Pons (tissue), 1 donor: ENCODE measurements at regions not wholly inside any gene's neighbourhood (a gene's known extent, or its start where the extent isn't known, plus 50 kb on each side); places are given as distances from the start of the nearest gene placed in this dataset.

Experiments used
- DNase-seq: peaks from one replicate; pipeline ENCODE4 v3.0.0-alpha.2; 2016; ENCODE audit warnings: low spot score

- DNase-seq: no peak
Observed at GRCh38 chr22:48881326-48881980, 946.2 kb downstream of the BRD1 start.

- DNase-seq: no peak
Observed at GRCh38 chr22:48880749-48881148, 946.9 kb downstream of the BRD1 start.

GRCh38 chr22:48876951-48877350 is 950.7 kb downstream of the BRD1 start:
- DNase-seq: no peak

- DNase-seq: no peak
Observed at GRCh38 chr22:48874956-48875355, 952.7 kb downstream of the BRD1 start.

- no peak for DNase-seq
Observed at GRCh38 chr22:48873191-48873520, 954.5 kb downstream of the BRD1 start.

GRCh38 chr22:48872271-48873190 is 955.1 kb downstream of the BRD1 start:
- DNase-seq: no peak

- DNase-seq: no peak
Observed at GRCh38 chr22:48871176-48871840, 956.4 kb downstream of the BRD1 start.

- DNase-seq: no peak
Observed at GRCh38 chr22:48870436-48870835, 957.2 kb downstream of the BRD1 start.

- no peak for DNase-seq
Observed at GRCh38 chr22:48869788-48870187, 957.9 kb downstream of the BRD1 start.

- DNase-seq: no peak
Observed at GRCh38 chr22:48869161-48869560, 958.5 kb downstream of the BRD1 start.

GRCh38 chr22:48868554-48868953 is 959.1 kb downstream of the BRD1 start:
- DNase-seq: no peak

GRCh38 chr22:48867891-48868290 is 959.8 kb downstream of the BRD1 start:
- no peak for DNase-seq

- no peak for DNase-seq
Observed at GRCh38 chr22:48866906-48867681, 960.6 kb downstream of the BRD1 start.

- DNase-seq: no peak
Observed at GRCh38 chr22:48864748-48865147, 962.9 kb downstream of the BRD1 start.

GRCh38 chr22:48863965-48864528 is 963.6 kb downstream of the BRD1 start:
- DNase-seq: no peak

- DNase-seq: no peak
Observed at GRCh38 chr22:48860557-48860956, 967.1 kb downstream of the BRD1 start.

GRCh38 chr22:48858856-48859255 is 968.8 kb downstream of the BRD1 start:
- DNase-seq: no peak

- DNase-seq: no peak
Observed at GRCh38 chr22:48858121-48858520, 969.6 kb downstream of the BRD1 start.

GRCh38 chr22:48857202-48857805 is 970.4 kb downstream of the BRD1 start:
- no peak for DNase-seq

- DNase-seq: no peak
Observed at GRCh38 chr22:48856308-48856615, 971.4 kb downstream of the BRD1 start.

GRCh38 chr22:48855593-48856307 is 971.9 kb downstream of the BRD1 start:
- no peak for DNase-seq
